ENCODE measurements at regions not wholly inside any gene's neighbourhood (a gene's known extent, or its start where the extent isn't known, plus 50 kb on each side); places are given as distances from the start of the nearest gene placed in this dataset.

- H3K9me3 ChIP-seq (ENCODE audit: low read depth): no peaks in the 10 kb centered on the region
- H3K27me3 ChIP-seq (replicated peaks; ENCODE audit: insufficient read depth): no peaks in the 10 kb centered on the region
- H3K4me1 ChIP-seq (ENCODE audit: insufficient read depth): no peaks in the 10 kb centered on the region
- H3K79me2 ChIP-seq (ENCODE audit: insufficient read depth): no peaks in the 10 kb centered on the region
- H3K9ac ChIP-seq: no peak overlapping the region
- no peak overlapping the region for H3K4me3 ChIP-seq
- no peaks in the 10 kb centered on the region for H3K9me2 ChIP-seq (ENCODE audit: insufficient read depth)
- H3K4me2 ChIP-seq (ENCODE audit: unreplicated experiment): no peak overlapping the region
- WGBS, 2 experiments (ENCODE audit: low coverage in 1 of 2, low lambda C conversion rate in 2 of 2, missing lambda C conversion rate in 2 of 2): 19 to 24% methylated on average over 2 of the region's 2 CpGs
- TF ChIP-seq EZH2phosphoT487 (IDR thresholded peaks at IDR 0.05; ENCODE audit: insufficient read depth, low read depth) (no peak), EZH2 (IDR thresholded peaks at IDR 0.05; ENCODE audit: insufficient read depth, poor library complexity, severe bottlenecking) (no peak)
- in situ Hi-C loops (cut with MboI): no loop called here
- H3K27ac ChIP-seq: no peak overlapping the region
- H3F3A ChIP-seq (ENCODE audit: insufficient read depth): no peaks in the 10 kb centered on the region
- no peak for DNase-seq
- H2AFZ ChIP-seq: no peak overlapping the region
- no peaks in the 10 kb centered on the region for H4K20me1 ChIP-seq (ENCODE audit: insufficient read depth)
- no peaks in the 10 kb centered on the region for H3K36me3 ChIP-seq (ENCODE audit: low read depth)
These were observed 329.1 kb downstream of the LRRIQ3 start for GRCh38 chr1:73868810-73869336.

DNA sequence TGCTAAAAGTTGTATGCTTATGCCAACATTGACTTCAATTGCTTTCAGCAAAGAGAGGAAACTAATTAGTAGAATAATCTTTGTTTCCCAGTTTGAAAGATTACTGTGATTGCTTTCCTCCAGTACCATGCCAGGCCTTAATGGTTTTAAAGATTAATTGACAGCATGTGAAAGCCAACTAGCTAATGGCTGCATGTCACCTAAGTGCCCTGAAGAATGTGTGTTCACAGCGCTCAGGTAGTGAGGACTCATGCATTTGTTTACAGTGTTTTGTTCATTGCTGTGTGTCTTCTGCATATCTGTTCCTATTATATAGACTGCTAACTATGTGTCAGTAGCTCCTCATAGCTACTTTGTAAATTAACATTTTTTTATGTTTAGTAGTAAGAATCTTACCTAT is 335.6 kb downstream of the LRRIQ3 start:
- no peaks in the 10 kb centered on the region for H3K9me2 ChIP-seq (ENCODE audit: insufficient read depth)
- in situ Hi-C loops (cut with MboI): no loop called here
- H3K9ac ChIP-seq: no peak overlapping the region
- no peaks in the 10 kb centered on the region for H4K20me1 ChIP-seq (ENCODE audit: insufficient read depth)
- H3K4me2 ChIP-seq (ENCODE audit: unreplicated experiment): no peak overlapping the region
- WGBS, 2 experiments (ENCODE audit: low coverage in 1 of 2, low lambda C conversion rate in 2 of 2, missing lambda C conversion rate in 2 of 2): 33 to 44% methylated on average over 1 of the region's 1 CpG
- H3K79me2 ChIP-seq (ENCODE audit: insufficient read depth): no peaks in the 10 kb centered on the region
- no peak overlapping the region for H3K4me3 ChIP-seq
- H3K27me3 ChIP-seq (replicated peaks; ENCODE audit: insufficient read depth): no peaks in the 10 kb centered on the region
- TF ChIP-seq EZH2phosphoT487 (IDR thresholded peaks at IDR 0.05; ENCODE audit: insufficient read depth, low read depth) (no peak), EZH2 (IDR thresholded peaks at IDR 0.05; ENCODE audit: insufficient read depth, poor library complexity, severe bottlenecking) (no peak)
- no peaks in the 10 kb centered on the region for H3F3A ChIP-seq (ENCODE audit: insufficient read depth)
- no peaks in the 10 kb centered on the region for H3K36me3 ChIP-seq (ENCODE audit: low read depth)
- H3K4me1 ChIP-seq (ENCODE audit: insufficient read depth): no peaks in the 10 kb centered on the region
- no peak overlapping the region for H2AFZ ChIP-seq
- no peaks in the 10 kb centered on the region for H3K9me3 ChIP-seq (ENCODE audit: low read depth)
- H3K27ac ChIP-seq: no peak overlapping the region
- no peak for DNase-seq

DNA sequence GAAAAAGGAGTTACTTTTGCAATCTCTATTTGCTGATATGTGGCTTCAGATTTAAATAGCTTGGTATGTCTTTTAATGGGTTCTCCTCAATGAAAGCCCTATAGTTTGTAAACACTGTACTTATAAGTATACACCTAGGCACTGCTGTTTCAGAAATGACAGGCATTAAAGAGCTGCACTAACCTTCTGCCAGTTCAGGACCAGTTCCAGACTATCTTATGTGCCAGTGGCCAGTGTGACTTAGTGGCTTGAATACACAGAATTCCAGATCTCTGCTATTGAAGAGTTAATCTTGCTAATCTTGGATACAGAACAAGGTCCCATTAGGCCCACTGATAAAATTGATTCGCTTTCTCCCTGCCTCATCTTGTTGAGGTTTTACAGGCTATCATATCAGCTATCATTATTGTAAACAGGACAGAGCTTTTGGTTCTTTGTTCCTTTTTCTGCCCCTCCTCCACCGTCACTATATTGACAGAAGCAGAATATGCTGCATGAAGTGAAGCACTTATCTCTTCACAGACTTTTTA is 337.5 kb downstream of the LRRIQ3 start:
- 9 to 13% methylated on average over 2 of the region's 2 CpGs for whole genome bisulfite sequencing, 2 experiments (ENCODE audit: low coverage in 1 of 2, low lambda C conversion rate in 2 of 2, missing lambda C conversion rate in 2 of 2)
- Histone ChIP-seq H3K9me2 (ENCODE audit: insufficient read depth) (no peaks in the 10 kb centered on the region), H3K27me3 (replicated peaks; ENCODE audit: insufficient read depth) (no peaks in the 10 kb centered on the region), H3K4me2 (ENCODE audit: unreplicated experiment) (no peak overlapping the region), H3K4me1 (ENCODE audit: insufficient read depth) (no peaks in the 10 kb centered on the region), H3K27ac (no peak overlapping the region), H3K79me2 (ENCODE audit: insufficient read depth) (no peaks in the 10 kb centered on the region), H3K9me3 (ENCODE audit: low read depth) (no peaks in the 10 kb centered on the region), H3K9ac (no peak overlapping the region), H3F3A (ENCODE audit: insufficient read depth) (no peaks in the 10 kb centered on the region), H3K36me3 (ENCODE audit: low read depth) (no peaks in the 10 kb centered on the region), H2AFZ (no peak overlapping the region), H4K20me1 (ENCODE audit: insufficient read depth) (no peaks in the 10 kb centered on the region), H3K4me3 (no peak overlapping the region)
- in situ Hi-C loops (cut with MboI): no loop called here
- TF ChIP-seq EZH2phosphoT487 (IDR thresholded peaks at IDR 0.05; ENCODE audit: insufficient read depth, low read depth): no peak
- TF ChIP-seq EZH2 (IDR thresholded peaks at IDR 0.05; ENCODE audit: insufficient read depth, poor library complexity, severe bottlenecking): no peak
- no peak for DNase-seq

DNA sequence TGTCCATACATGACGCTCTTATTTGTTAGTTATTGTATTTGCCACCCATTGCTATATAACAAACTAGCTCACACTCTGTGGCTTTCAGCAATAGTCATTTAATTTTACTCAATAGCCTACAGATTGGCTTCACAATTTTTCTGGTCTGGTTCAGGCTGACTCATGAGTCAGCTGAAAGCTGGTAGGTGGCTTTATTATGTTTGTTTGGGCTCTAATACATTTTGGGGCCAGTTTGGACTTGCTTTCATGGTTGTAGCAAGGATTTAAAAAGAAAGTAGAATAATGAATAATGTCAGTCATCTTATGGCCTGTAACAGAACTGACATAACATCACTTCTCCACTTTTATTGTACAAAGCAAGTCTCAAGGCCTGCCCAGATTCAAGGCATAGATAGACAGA is 338.7 kb downstream of the LRRIQ3 start:
- Histone ChIP-seq H2AFZ (no peak overlapping the region), H3K27me3 (replicated peaks; ENCODE audit: insufficient read depth) (no peaks in the 10 kb centered on the region), H3K4me2 (ENCODE audit: unreplicated experiment) (no peak overlapping the region), H3K36me3 (ENCODE audit: low read depth) (no peaks in the 10 kb centered on the region), H3K9me3 (ENCODE audit: low read depth) (no peaks in the 10 kb centered on the region), H3K9ac (no peak overlapping the region), H3K4me1 (ENCODE audit: insufficient read depth) (no peaks in the 10 kb centered on the region), H3K4me3 (no peak overlapping the region), H3K9me2 (ENCODE audit: insufficient read depth) (no peaks in the 10 kb centered on the region), H3K27ac (no peak overlapping the region), H4K20me1 (ENCODE audit: insufficient read depth) (no peaks in the 10 kb centered on the region), H3F3A (ENCODE audit: insufficient read depth) (no peaks in the 10 kb centered on the region), H3K79me2 (ENCODE audit: insufficient read depth) (no peaks in the 10 kb centered on the region)
- WGBS, 2 experiments (ENCODE audit: low coverage in 1 of 2, low lambda C conversion rate in 2 of 2, missing lambda C conversion rate in 2 of 2): 43 to 58% methylated on average over 1 of the region's 1 CpG
- in situ Hi-C loops (cut with MboI): no loop called here
- TF ChIP-seq EZH2phosphoT487 (IDR thresholded peaks at IDR 0.05; ENCODE audit: insufficient read depth, low read depth) (no peak), EZH2 (IDR thresholded peaks at IDR 0.05; ENCODE audit: insufficient read depth, poor library complexity, severe bottlenecking) (no peak)
- no peak for DNase-seq

DNA sequence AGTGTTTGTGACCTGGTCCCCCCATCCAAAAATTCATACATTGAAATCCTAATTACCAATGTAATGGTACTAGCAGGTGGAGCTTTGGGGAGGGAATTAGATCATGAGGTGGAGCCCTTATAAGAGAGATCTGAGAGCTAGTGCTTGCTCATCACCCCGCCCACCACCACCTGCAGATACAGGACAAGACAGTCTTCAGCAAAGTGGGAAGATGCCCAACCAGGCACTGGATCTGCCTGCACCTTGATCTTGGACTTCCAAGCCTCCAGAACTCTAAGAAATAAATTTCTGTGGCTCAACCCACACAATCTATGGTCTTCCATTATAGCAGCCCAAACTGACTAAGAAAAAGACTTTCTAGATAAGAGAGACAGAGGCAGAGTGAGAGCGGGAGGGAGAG is 343.4 kb downstream of the LRRIQ3 start:
- 23 to 24% methylated on average over 2 of the region's 2 CpGs for WGBS, 2 experiments (ENCODE audit: low coverage in 1 of 2, low lambda C conversion rate in 2 of 2, missing lambda C conversion rate in 2 of 2)
- in situ Hi-C loops (cut with MboI): no loop called here
- TF ChIP-seq EZH2 (IDR thresholded peaks at IDR 0.05; ENCODE audit: insufficient read depth, poor library complexity, severe bottlenecking) (no peak), EZH2phosphoT487 (IDR thresholded peaks at IDR 0.05; ENCODE audit: insufficient read depth, low read depth) (no peak)
- H3K79me2 ChIP-seq (ENCODE audit: insufficient read depth): no peaks in the 10 kb centered on the region
- H3K9ac ChIP-seq: no peak overlapping the region
- no peaks in the 10 kb centered on the region for H3K4me1 ChIP-seq (ENCODE audit: insufficient read depth)
- no peaks in the 10 kb centered on the region for H3K9me2 ChIP-seq (ENCODE audit: insufficient read depth)
- H3F3A ChIP-seq (ENCODE audit: insufficient read depth): no peaks in the 10 kb centered on the region
- H2AFZ ChIP-seq: no peak overlapping the region
- no peak overlapping the region for H3K4me3 ChIP-seq
- H3K9me3 ChIP-seq (ENCODE audit: low read depth): no peaks in the 10 kb centered on the region
- no peaks in the 10 kb centered on the region for H3K27me3 ChIP-seq (replicated peaks; ENCODE audit: insufficient read depth)
- H4K20me1 ChIP-seq (ENCODE audit: insufficient read depth): no peaks in the 10 kb centered on the region
- H3K27ac ChIP-seq: no peak overlapping the region
- no peaks in the 10 kb centered on the region for H3K36me3 ChIP-seq (ENCODE audit: low read depth)
- DNase-seq: no peak
- no peak overlapping the region for H3K4me2 ChIP-seq (ENCODE audit: unreplicated experiment)
